K562 (cell line): ENCODE measurements at regions not wholly inside any gene's neighbourhood (a gene's known extent, or its start where the extent isn't known, plus 50 kb on each side); places are given as distances from the start of the nearest gene placed in this dataset.

ENCODE experiments used
- ATAC-seq: fragments of 200-7000 bp; cut with Tn5 transposase; 3 replicates; pipeline ENCODE4 v1.9.1; 2020; ENCODE audit warnings: moderate library complexity
- BruUV-seq: library from RNA; stranded (reverse); fragments of 400-500 nt; replicated peaks from 2 replicates; lab custom pipeline; 2021; lab: Mats Ljungman, UMichigan
- CTCF ChIA-PET: fragments of 300-600 bp; formaldehyde crosslinking; extraction: SDS; loops from one replicate; lab custom pipeline; 2021; ENCODE audit warnings: low intra/inter-chr PET ratio; lab: Yijun Ruan, JAX
- POLR2A ChIA-PET: fragments of 300-600, 350-650 bp; sonication (Branson Sonifier 250); formaldehyde crosslinking; extraction: SDS; loops from one replicate; lab custom pipeline; 2021; ENCODE audit warnings: antibody characterized with exemption, inconsistent platforms; lab: Yijun Ruan, JAX
- DNase-seq, 4 experiments: peaks; one replicate each; pipeline versions ENCODE4 v3.0.0 to v3.0.0-alpha.2; 2011 to 2018; ENCODE audit warnings: low spot score in 3 of 4, mixed read lengths in 3 of 4; ENCODE audit errors: extremely low read depth in 1 of 4
- FAIRE-seq: peaks from 2 replicates; lab custom pipeline; 2011; peaks lifted over from hg19 to GRCh38; lab: Jason Lieb, UNC
- H2AFZ ChIP-seq: 2 replicates; pipeline ENCODE4 v1.6.0; 2011; ENCODE audit warnings: low read depth, low read length, control low read depth, inconsistent platforms
- H3K27ac ChIP-seq: fragments of 200-600 bp; 3 replicates; pipeline ENCODE4 v1.8.0; 2011; ENCODE audit warnings: low read depth, mild to moderate bottlenecking, control low read depth, inconsistent platforms, low read length, moderate library complexity, mixed read lengths; ENCODE audit errors: extremely low read depth
- H3K27me3 ChIP-seq, 2 experiments: fragments of 300-600 bp in 1 of 2; 2 replicates in 1 of 2; 3 replicates in 1 of 2; pipeline versions ENCODE4 v1.6.0 to v1.8.0; 2011; ENCODE audit warnings: inconsistent platforms in 2 of 2, low read length in 2 of 2, mild to moderate bottlenecking in 1 of 2, mixed read lengths in 1 of 2, moderate library complexity in 1 of 2; ENCODE audit not compliant: control insufficient read depth in 2 of 2, insufficient read depth in 2 of 2
- H3K36me3 ChIP-seq: fragments of 300-600 bp; 3 replicates; pipeline ENCODE4 v1.8.0; 2011; ENCODE audit warnings: mild to moderate bottlenecking, low read length, inconsistent platforms; ENCODE audit not compliant: control insufficient read depth, insufficient read depth
- H3K4me1 ChIP-seq, 2 experiments: fragments of 200-600 bp in 1 of 2; replicated peaks in 1 of 2; 2 replicates in 1 of 2; 3 replicates in 1 of 2; pipeline versions ENCODE4 v1.5.1 to v1.8.0; 2011; ENCODE audit warnings: inconsistent platforms in 2 of 2, low read length in 2 of 2, mild to moderate bottlenecking in 1 of 2, mixed read lengths in 1 of 2, moderate library complexity in 1 of 2; ENCODE audit not compliant: control insufficient read depth in 2 of 2, insufficient read depth in 2 of 2
- H3K4me2 ChIP-seq: 2 replicates; pipeline ENCODE4 v1.6.1; 2011; ENCODE audit warnings: low read length, control low read depth, inconsistent platforms, mixed read lengths; ENCODE audit not compliant: insufficient read depth
- H3K4me3 ChIP-seq: fragments of 200-600 bp; sonication (generic), shearing (Covaris generic); 2 replicates; pipeline ENCODE4 v1.5.1; 2016; ENCODE audit warnings: control low read depth, inconsistent platforms
- H3K79me2 ChIP-seq: fragments of 200-600 bp; 3 replicates; pipeline ENCODE4 v1.8.0; 2011; ENCODE audit warnings: low read length, inconsistent platforms; ENCODE audit not compliant: control insufficient read depth, insufficient read depth
- H3K9ac ChIP-seq, 2 experiments: 2 replicates each; pipeline versions ENCODE4 v1.6.0 to v1.6.1; 2011; ENCODE audit warnings: low read depth in 2 of 2, low read length in 2 of 2, control low read depth in 1 of 2, inconsistent platforms in 1 of 2, mild to moderate bottlenecking in 1 of 2, mixed read lengths in 1 of 2; ENCODE audit not compliant: insufficient read depth in 1 of 2
- H3K9me1 ChIP-seq: one replicate; pipeline ENCODE4 v1.6.0; 2011; ENCODE audit warnings: inconsistent platforms, mild to moderate bottlenecking, low read length, moderate library complexity; ENCODE audit not compliant: control insufficient read depth, insufficient read depth
- H3K9me3 ChIP-seq: replicated peaks from 2 replicates; pipeline ENCODE4 v1.5.1; 2011; ENCODE audit warnings: low read depth, low read length, inconsistent platforms; ENCODE audit not compliant: control insufficient read depth, insufficient read depth
- H4K20me1 ChIP-seq: replicated peaks from 2 replicates; pipeline ENCODE4 v1.6.1; 2011; ENCODE audit warnings: low read length, inconsistent platforms, mixed read lengths; ENCODE audit not compliant: control insufficient read depth, insufficient read depth
- ATF7 ChIP-seq: fragments of 450-650 bp; IDR thresholded peaks from 2 replicates; pipeline ENCODE4 v1.7.1; 2014; ENCODE audit warnings: mild to moderate bottlenecking, moderate library complexity
- BRCA1 ChIP-seq, 2 experiments: fragments of 450-650 bp in 1 of 2; sonication (generic) in 1 of 2; formaldehyde crosslinking in 1 of 2; IDR thresholded peaks; 2 replicates each; pipeline versions ENCODE4 v1.5.0 to v1.6.1; 2017 to 2020; ENCODE audit warnings: mild to moderate bottlenecking in 1 of 2, missing genetic modification reagents in 1 of 2
- CBX5 ChIP-seq: IDR thresholded peaks from 2 replicates; pipeline ENCODE4 v1.6.1; 2014; ENCODE audit warnings: low read depth, borderline replicate concordance
- COPS2 ChIP-seq: fragments of 450-650 bp; conservative IDR thresholded peaks from 2 replicates; pipeline ENCODE4 v1.6.1; 2016; ENCODE audit warnings: mild to moderate bottlenecking, moderate library complexity
- CREB5 ChIP-seq: fragments of 250-450 bp; sonication (Bioruptor Pico); IDR thresholded peaks from 2 replicates; pipeline ENCODE4 v1.5.0; 2020; ENCODE audit warnings: mild to moderate bottlenecking
- GABPB1 ChIP-seq: sonication (generic); formaldehyde crosslinking; IDR thresholded peaks from 2 replicates; pipeline ENCODE4 v1.8.0; 2022; ENCODE audit warnings: mild to moderate bottlenecking, missing genetic modification reagents
- GTF2A2 ChIP-seq: IDR thresholded peaks from 2 replicates; pipeline ENCODE4 v1.6.1; 2016; ENCODE audit warnings: mild to moderate bottlenecking, missing genetic modification characterization, missing compliant biosample characterization
- MIER1 ChIP-seq: fragments of 450-650 bp; IDR thresholded peaks from 2 replicates; pipeline ENCODE4 v1.6.1; 2016; ENCODE audit warnings: antibody characterized with exemption, mild to moderate bottlenecking, low read depth
- MYBL2 ChIP-seq, 2 experiments: fragments of 450-650 bp in 1 of 2; sonication (generic) in 1 of 2; formaldehyde crosslinking in 1 of 2; IDR thresholded peaks; 2 replicates each; pipeline versions ENCODE4 v1.6.1 to v1.8.1; 2017 to 2022; ENCODE audit warnings: borderline replicate concordance in 1 of 2, inconsistent platforms in 1 of 2, low read depth in 1 of 2, mild to moderate bottlenecking in 1 of 2, missing genetic modification reagents in 1 of 2, moderate library complexity in 1 of 2
- NFXL1 ChIP-seq: fragments of 450-650 bp; formaldehyde crosslinking; IDR thresholded peaks from 2 replicates; pipeline ENCODE4 v1.4.0; 2021; ENCODE audit warnings: mild to moderate bottlenecking
- PTBP1 ChIP-seq: fragments of 200-400 bp; formaldehyde crosslinking; IDR thresholded peaks from 2 replicates; pipeline ENCODE4 v1.6.1; 2017; ENCODE audit warnings: low read depth, low read length
- TFAM ChIP-seq: fragments of 250-450 bp; sonication (Bioruptor Pico); conservative IDR thresholded peaks from 2 replicates; pipeline ENCODE4 v1.5.0; 2021; ENCODE audit warnings: mild to moderate bottlenecking, moderate library complexity
- ZKSCAN8 ChIP-seq: fragments of 200-800 bp; sonication (Bioruptor generic); IDR thresholded peaks from 2 replicates; pipeline ENCODE4 v1.6.1; 2016; ENCODE audit warnings: missing genetic modification characterization, missing compliant biosample characterization
- ZNF143 ChIP-seq: sonication (generic); formaldehyde crosslinking; IDR thresholded peaks from 2 replicates; pipeline ENCODE4 v1.9.0; 2022; ENCODE audit warnings: mild to moderate bottlenecking, missing genetic modification reagents
- ZNF57 ChIP-seq: fragments of 450-650 bp; formaldehyde crosslinking; IDR thresholded peaks from 2 replicates; pipeline ENCODE4 v1.4.0; 2020; ENCODE audit warnings: mild to moderate bottlenecking, moderate library complexity
- ZNF644 ChIP-seq: fragments of 200-800 bp; sonication (Bioruptor generic); IDR thresholded peaks from 2 replicates; pipeline ENCODE4 v1.6.1; 2016; ENCODE audit warnings: low read depth, missing genetic modification characterization, missing compliant biosample characterization
- WGBS: fragments of 100-300 bp; shearing (Covaris generic); methylation state at CpG from one replicate; pipeline ENCODE4 v1.1.6; 2016; ENCODE audit warnings: low coverage, mixed read lengths; ENCODE audit not compliant: insufficient coverage; ENCODE audit errors: missing lambda C conversion rate; 5-methylcytosine and 5-hydroxymethylcytosine counted together
- in situ Hi-C: fragments of 300-500 bp; cut with MboI; formaldehyde crosslinking; loops from 4 replicates; pipeline ENCODE4 v1.15.0; 2018; ENCODE audit warnings: inconsistent platforms, mixed read lengths
- intact Hi-C: fragments of 100-400 bp; cut with micrococcal nuclease; formaldehyde crosslinking; loops from 2 replicates; pipeline ENCODE4 v1.14.2; 2022

GRCh38 chr13:86660090-86660489, 860.9 kb upstream of the SLITRK6 start:
- H4K20me1 ChIP-seq = no peaks in the 10 kb centered on the region
- in situ Hi-C loops = no loop called here
- no peaks in the 10 kb centered on the region for H3K9me3 ChIP-seq
- no peaks in the 10 kb centered on the region for H3K27me3 ChIP-seq
- H3K79me2 ChIP-seq = no peaks in the 10 kb centered on the region
- ChIA-PET POLR2A (no interaction called here), CTCF (no interaction called here)
- no peaks in the 10 kb centered on the region for H3K9me1 ChIP-seq
- no peaks in the 10 kb centered on the region for H3K4me1 ChIP-seq
- ATAC-seq (no peak), DNase-seq (no peak), FAIRE-seq (no peak)
- no CpG with 5 or more reads among the region's 1 CpG for WGBS
- no peak overlapping the region for H2AFZ ChIP-seq
- BruUV-seq = no TSS peak
- no peak overlapping the region for H3K4me2 ChIP-seq
- no peak overlapping the region for H3K9ac ChIP-seq
- no peak overlapping the region for H3K27ac ChIP-seq
- H3K36me3 ChIP-seq = no peaks in the 10 kb centered on the region
- intact Hi-C loops = no loop called here
- no peak overlapping the region for H3K4me3 ChIP-seq
- TF ChIP-seq TFAM (no peak), GABPB1 (no peak), MYBL2 (IDR thresholded peaks at IDR 0.05; ENCODE audit: low read depth) (no peak), MYBL2 (CRISPR knock-in tag; IDR thresholded peaks at IDR 0.05; ENCODE audit: borderline replicate concordance) (no peak), ATF7 (no peak), PTBP1 (no peak), GTF2A2 (tag) (no peak), CBX5 (no peak), BRCA1 (IDR thresholded peaks at IDR 0.05) (no peak), BRCA1 (CRISPR knock-in tag; IDR thresholded peaks at IDR 0.05) (no peak), ZNF57 (no peak), ZNF644 (no peak), CREB5 (CRISPR knock-in tag) (no peak), MIER1 (no peak), ZNF143 (no peak), COPS2 (no peak), ZKSCAN8 (no peak), NFXL1 (CRISPR knock-in tag) (no peak)
